GM10266 (cell line): ENCODE measurements at regions not wholly inside any gene's neighbourhood (a gene's known extent, or its start where the extent isn't known, plus 50 kb on each side); places are given as distances from the start of the nearest gene placed in this dataset.

ENCODE experiments used
- DNase-seq: peaks from one replicate; pipeline ENCODE4 v3.0.0; 2012; ENCODE audit errors: extremely low spot score
- CTCF ChIP-seq: IDR thresholded peaks from 2 replicates; pipeline ENCODE4 v1.5.1; 2012; ENCODE audit warnings: mild to moderate bottlenecking, low read depth; ENCODE audit not compliant: control insufficient read depth, insufficient read depth; ENCODE audit errors: missing control alignments

DNA sequence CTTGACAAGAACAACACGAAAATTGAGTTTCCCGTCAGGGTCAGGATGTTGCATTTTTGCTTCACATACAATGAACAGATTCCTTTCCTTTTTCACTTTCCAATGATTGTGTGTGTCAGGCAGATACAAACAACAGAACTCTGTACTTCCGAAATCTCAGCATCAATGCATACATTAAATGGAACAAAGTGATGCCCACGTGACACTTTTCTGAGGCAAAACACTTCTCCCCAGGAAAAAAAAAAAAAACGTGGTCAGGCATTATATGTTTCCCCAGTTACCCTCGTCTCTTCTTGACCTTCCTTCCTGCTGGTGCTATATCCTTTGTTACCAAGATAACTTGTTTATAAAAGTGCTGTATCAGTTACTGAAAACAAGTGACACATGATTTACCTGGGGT is 181.8 kb downstream of the ZNF281 start:
- no peak for TF ChIP-seq CTCF
- DNase-seq = no peak
